ENCODE measurements at regions not wholly inside any gene's neighbourhood (a gene's known extent, or its start where the extent isn't known, plus 50 kb on each side); places are given as distances from the start of the nearest gene placed in this dataset.

DNA sequence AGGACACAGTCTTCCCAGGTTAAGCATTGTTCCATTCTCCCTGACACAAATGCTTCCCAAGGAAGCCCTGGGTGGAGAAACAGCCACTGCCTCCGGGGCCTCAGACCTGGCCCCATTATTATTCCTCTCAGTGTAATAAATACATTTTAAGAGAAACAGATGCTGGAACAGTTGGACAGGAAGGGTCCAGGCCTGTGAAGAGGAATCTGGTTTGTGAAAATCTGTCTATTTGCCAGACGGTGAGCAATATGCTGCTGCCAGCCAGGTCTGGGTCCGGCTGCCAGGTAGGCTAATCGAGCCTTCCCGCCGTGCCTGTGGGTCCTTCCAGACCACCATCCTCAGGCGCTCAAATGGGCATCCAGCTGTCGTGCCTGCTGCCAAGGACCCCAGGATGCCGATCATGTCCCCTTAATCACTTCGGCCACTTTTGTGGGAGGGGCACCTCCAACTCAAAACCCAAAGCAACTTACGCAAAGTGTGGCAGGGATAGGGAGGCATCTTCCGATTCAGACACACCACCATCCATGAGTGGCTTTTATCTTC, 528.4 kb downstream of the MIAT start:
- Histone ChIP-seq H3K9ac (ENCODE audit: insufficient read depth in 1 of 2, low read length in 2 of 2) (no peak overlapping the region), H3K27me3 (ENCODE audit: control insufficient read depth in 3 of 3, insufficient read depth in 3 of 3, low read length in 2 of 3) (no peaks in the 10 kb centered on the region), H3K9me3 (ENCODE audit: control insufficient read depth in 4 of 4, insufficient read depth in 3 of 4, low read length in 3 of 4) (peaks cover 0 to 4% (median 0%) of the 10 kb centered on the region in 4 donors), H3K27ac (ENCODE audit: low read depth in 1 of 2, low read length in 1 of 2) (no peak overlapping the region), H3K36me3 (ENCODE audit: control insufficient read depth in 4 of 4, insufficient read depth in 4 of 4, low read length in 4 of 4) (no peaks in the 10 kb centered on the region), H3K4me1 (ENCODE audit: control insufficient read depth in 5 of 5, insufficient read depth in 5 of 5, low read length in 5 of 5) (no peaks in the 10 kb centered on the region), H3K4me3 (no peak overlapping the region)
- WGBS, 2 donors, result 86 to 89% methylated on average over 12 of the region's 12 CpGs
- ATAC-seq (ENCODE audit: insufficient read depth, low FRiP score), result no peak
- TF ChIP-seq, protein P1, sequence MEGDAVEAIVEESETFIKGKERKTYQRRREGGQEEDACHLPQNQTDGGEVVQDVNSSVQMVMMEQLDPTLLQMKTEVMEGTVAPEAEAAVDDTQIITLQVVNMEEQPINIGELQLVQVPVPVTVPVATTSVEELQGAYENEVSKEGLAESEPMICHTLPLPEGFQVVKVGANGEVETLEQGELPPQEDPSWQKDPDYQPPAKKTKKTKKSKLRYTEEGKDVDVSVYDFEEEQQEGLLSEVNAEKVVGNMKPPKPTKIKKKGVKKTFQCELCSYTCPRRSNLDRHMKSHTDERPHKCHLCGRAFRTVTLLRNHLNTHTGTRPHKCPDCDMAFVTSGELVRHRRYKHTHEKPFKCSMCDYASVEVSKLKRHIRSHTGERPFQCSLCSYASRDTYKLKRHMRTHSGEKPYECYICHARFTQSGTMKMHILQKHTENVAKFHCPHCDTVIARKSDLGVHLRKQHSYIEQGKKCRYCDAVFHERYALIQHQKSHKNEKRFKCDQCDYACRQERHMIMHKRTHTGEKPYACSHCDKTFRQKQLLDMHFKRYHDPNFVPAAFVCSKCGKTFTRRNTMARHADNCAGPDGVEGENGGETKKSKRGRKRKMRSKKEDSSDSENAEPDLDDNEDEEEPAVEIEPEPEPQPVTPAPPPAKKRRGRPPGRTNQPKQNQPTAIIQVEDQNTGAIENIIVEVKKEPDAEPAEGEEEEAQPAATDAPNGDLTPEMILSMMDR (IDR thresholded peaks at IDR 0.05; ENCODE audit: control extremely low read depth, extremely low read depth), result no peak
- DNase-seq, result no peak

DNA sequence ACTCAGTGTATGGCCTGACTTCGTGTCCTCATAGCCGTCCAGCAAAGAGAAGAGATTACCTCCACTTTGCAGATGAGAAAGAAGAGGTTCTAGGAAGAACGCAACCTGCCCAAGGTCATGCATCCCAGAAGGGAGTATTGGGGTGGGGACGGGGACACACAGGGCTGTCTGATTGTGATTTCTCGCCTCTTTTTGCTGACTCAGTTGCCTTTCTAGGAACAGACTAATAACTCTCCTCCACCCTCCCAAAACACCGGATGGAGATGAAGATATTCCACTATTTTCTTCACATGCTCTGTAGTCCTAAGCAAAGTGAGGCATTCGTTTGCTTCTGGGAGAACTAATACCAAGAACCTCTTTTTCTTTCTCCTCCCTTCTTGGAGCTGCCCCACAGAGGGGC, 529.3 kb downstream of the MIAT start:
- peaks cover 0 to 4% (median under 1%) of the 10 kb centered on the region in 4 donors for H3K9me3 ChIP-seq (ENCODE audit: control insufficient read depth in 4 of 4, insufficient read depth in 3 of 4, low read length in 3 of 4)
- no peak overlapping the region for H3K9ac ChIP-seq (ENCODE audit: insufficient read depth in 1 of 2, low read length in 2 of 2)
- TF ChIP-seq, protein P1 (IDR thresholded peaks at IDR 0.05; ENCODE audit: control extremely low read depth, extremely low read depth), result no peak
- ATAC-seq (ENCODE audit: insufficient read depth, low FRiP score) (no peak), DNase-seq (no peak)
- 80 to 81% methylated on average over 7 of the region's 7 CpGs for WGBS, 2 donors
- H3K27me3 ChIP-seq (ENCODE audit: control insufficient read depth in 3 of 3, insufficient read depth in 3 of 3, low read length in 2 of 3), result no peaks in the 10 kb centered on the region
- H3K36me3 ChIP-seq (ENCODE audit: control insufficient read depth in 4 of 4, insufficient read depth in 4 of 4, low read length in 4 of 4), result no peaks in the 10 kb centered on the region
- H3K4me1 ChIP-seq (ENCODE audit: control insufficient read depth in 5 of 5, insufficient read depth in 5 of 5, low read length in 5 of 5), result no peaks in the 10 kb centered on the region
- no peak overlapping the region for H3K27ac ChIP-seq (ENCODE audit: low read depth in 1 of 2, low read length in 1 of 2)
- no peak overlapping the region for H3K4me3 ChIP-seq

DNA sequence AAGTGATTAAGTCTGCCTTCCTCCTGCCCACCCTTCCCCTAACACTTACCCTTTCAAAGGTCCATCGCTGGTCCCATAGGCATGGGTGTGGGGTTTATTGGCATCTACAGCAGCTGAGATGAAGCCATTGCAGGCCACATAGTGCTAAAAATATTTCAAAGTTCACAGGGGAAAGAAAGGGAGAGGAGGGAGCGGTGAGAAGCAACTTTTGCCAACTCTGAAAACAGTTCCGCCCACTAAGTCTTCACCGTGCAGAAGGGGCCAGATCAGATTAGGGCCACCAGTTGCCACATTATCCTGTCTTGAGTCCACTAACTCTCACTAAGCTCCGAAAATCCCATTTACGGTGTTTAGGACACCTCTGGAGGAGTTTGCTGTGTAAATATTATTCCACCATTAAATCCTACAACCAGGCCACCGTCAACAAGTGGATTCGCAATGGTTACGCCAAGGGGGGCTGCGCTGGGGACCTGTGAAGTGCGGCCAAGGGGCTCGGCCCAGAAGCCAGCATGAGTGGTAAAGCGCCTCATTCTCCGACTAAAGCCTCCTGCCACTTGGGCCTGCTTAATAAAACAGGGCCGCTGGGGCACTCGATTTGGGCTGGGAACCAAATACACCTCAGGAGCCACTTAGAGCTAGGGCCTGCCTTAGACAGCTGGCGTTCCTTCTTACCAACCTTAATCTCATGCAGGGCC, 534.9 kb downstream of the MIAT start:
- Histone ChIP-seq H3K4me1 (ENCODE audit: control insufficient read depth in 5 of 5, insufficient read depth in 5 of 5, low read length in 5 of 5) (peaks cover 0 to 6% (median 0%) of the 10 kb centered on the region in 5 donors), H3K27me3 (ENCODE audit: control insufficient read depth in 3 of 3, insufficient read depth in 3 of 3, low read length in 2 of 3) (peaks cover 0 to 2% (median 0%) of the 10 kb centered on the region in 3 donors), H3K27ac (ENCODE audit: low read depth in 1 of 2, low read length in 1 of 2) (no peak overlapping the region), H3K4me3 (no peak overlapping the region), H3K9ac (ENCODE audit: insufficient read depth in 1 of 2, low read length in 2 of 2) (no peak overlapping the region), H3K36me3 (ENCODE audit: control insufficient read depth in 4 of 4, insufficient read depth in 4 of 4, low read length in 4 of 4) (no peaks in the 10 kb centered on the region), H3K9me3 (ENCODE audit: control insufficient read depth in 4 of 4, insufficient read depth in 3 of 4, low read length in 3 of 4) (peaks cover 0 to 4% (median 0%) of the 10 kb centered on the region in 4 donors)
- DNase-seq, result no peak
- TF ChIP-seq, protein P1 (IDR thresholded peaks at IDR 0.05; ENCODE audit: control extremely low read depth, extremely low read depth), result no peak
- ATAC-seq (ENCODE audit: insufficient read depth, low FRiP score), result no peak
- 73 to 86% methylated on average over 17 of the region's 17 CpGs for WGBS, 2 donors

Data from lung (tissue), 11 donors.